Activated CD8-positive, alpha-beta T cell treated with anti-CD3 and anti-CD28 coated beads, Interleukin-2, amount 10 ng/mL, durations not matched to agents 7 days and 5 days (primary cell): ENCODE measurements at regions not wholly inside any gene's neighbourhood (a gene's known extent, or its start where the extent isn't known, plus 50 kb on each side); places are given as distances from the start of the nearest gene placed in this dataset.

Source experiments
- ATAC-seq: fragments of 150-1000 bp; cut with Tn5 transposase; one replicate; pipeline ENCODE4 v1.10.0; 2021; ENCODE audit warnings: moderate library complexity
- CTCF ChIA-PET: fragments of 350-600 bp; sonication (Branson Sonifier 250); formaldehyde crosslinking; loops from one replicate; lab custom pipeline; 2021; ENCODE audit warnings: antibody characterized with exemption; lab: Charles Lee
- POLR2A ChIA-PET: fragments of 350-600 bp; sonication (Branson Sonifier 250); formaldehyde crosslinking; loops from one replicate; lab custom pipeline; 2021; ENCODE audit warnings: antibody characterized with exemption; lab: Charles Lee
- DNase-seq: peaks from one replicate; pipeline ENCODE4 v3.0.0-alpha.2; 2020
- H3K27ac Mint-ChIP-seq: one replicate; pipeline ENCODE4 v1.8.0; 2021; ENCODE audit warnings: mild to moderate bottlenecking, mixed read lengths
- H3K27me3 Mint-ChIP-seq: one replicate; pipeline ENCODE4 v1.8.0; 2021; ENCODE audit warnings: low read depth, mixed read lengths
- H3K36me3 Mint-ChIP-seq: one replicate; pipeline ENCODE4 v1.8.0; 2021; ENCODE audit warnings: low read depth, mixed read lengths
- H3K4me1 Mint-ChIP-seq: one replicate; pipeline ENCODE4 v1.8.0; 2021; ENCODE audit warnings: low read depth, mixed read lengths
- H3K4me3 Mint-ChIP-seq: one replicate; pipeline ENCODE4 v1.8.0; 2021; ENCODE audit warnings: mild to moderate bottlenecking, mixed read lengths
- H3K9me3 Mint-ChIP-seq: one replicate; pipeline ENCODE4 v1.8.0; 2022; ENCODE audit warnings: mixed read lengths; ENCODE audit not compliant: insufficient read depth

- Mint-ChIP-seq H3K4me1 (no peaks in the 10 kb centered on the region), H3K9me3 (no peaks in the 10 kb centered on the region), H3K36me3 (no peaks in the 10 kb centered on the region), H3K27ac (no peak overlapping the region), H3K4me3 (no peak overlapping the region), H3K27me3 (no peaks in the 10 kb centered on the region)
- no peak for DNase-seq
- CTCF ChIA-PET: no interaction called here
- no peak for ATAC-seq
- POLR2A ChIA-PET: no interaction called here
Measured at GRCh38 chr12:38998887-38999482, 93.6 kb upstream of the CPNE8 start.

GRCh38 chr12:38995249-38995648, 89.9 kb upstream of the CPNE8 start:
- ATAC-seq: no peak
- CTCF ChIA-PET: no interaction called here
- no peak overlapping the region for H3K27ac Mint-ChIP-seq
- H3K4me3 Mint-ChIP-seq: no peak overlapping the region
- no peaks in the 10 kb centered on the region for H3K4me1 Mint-ChIP-seq
- H3K36me3 Mint-ChIP-seq: no peaks in the 10 kb centered on the region
- DNase-seq: no peak
- POLR2A ChIA-PET: no interaction called here
- H3K9me3 Mint-ChIP-seq: no peaks in the 10 kb centered on the region
- no peaks in the 10 kb centered on the region for H3K27me3 Mint-ChIP-seq

- Mint-ChIP-seq H3K36me3 (no peaks in the 10 kb centered on the region), H3K27ac (no peak overlapping the region), H3K4me3 (no peak overlapping the region), H3K9me3 (peaks cover 13% of the 10 kb centered on the region), H3K27me3 (no peaks in the 10 kb centered on the region), H3K4me1 (no peaks in the 10 kb centered on the region)
- no peak for DNase-seq
- ChIA-PET CTCF (no interaction called here), POLR2A (no interaction called here)
- no peak for ATAC-seq
Measured at GRCh38 chr12:38985961-38986360, 80.6 kb upstream of the CPNE8 start.

GRCh38 chr12:38984388-38984787, 79.0 kb upstream of the CPNE8 start:
- H3K4me1 Mint-ChIP-seq: no peaks in the 10 kb centered on the region
- H3K36me3 Mint-ChIP-seq: no peaks in the 10 kb centered on the region
- H3K27me3 Mint-ChIP-seq: no peaks in the 10 kb centered on the region
- CTCF ChIA-PET: no interaction called here
- no peak overlapping the region for H3K4me3 Mint-ChIP-seq
- ATAC-seq (no peak), DNase-seq (no peak)
- H3K27ac Mint-ChIP-seq: no peak overlapping the region
- POLR2A ChIA-PET: no interaction called here
- peaks cover 13% of the 10 kb centered on the region for H3K9me3 Mint-ChIP-seq

- Mint-ChIP-seq H3K9me3 (peaks cover 13% of the 10 kb centered on the region), H3K27me3 (no peaks in the 10 kb centered on the region), H3K4me3 (no peak overlapping the region), H3K36me3 (no peaks in the 10 kb centered on the region), H3K27ac (no peak overlapping the region), H3K4me1 (no peaks in the 10 kb centered on the region)
- POLR2A ChIA-PET: no interaction called here
- ATAC-seq (no peak), DNase-seq (no peak)
- CTCF ChIA-PET: no interaction called here
Measured at GRCh38 chr12:38983117-38983571, 77.8 kb upstream of the CPNE8 start.

- no peak for ATAC-seq
- Mint-ChIP-seq H3K36me3 (no peaks in the 10 kb centered on the region), H3K4me1 (no peaks in the 10 kb centered on the region), H3K9me3 (peaks cover 5% of the 10 kb centered on the region), H3K4me3 (no peak overlapping the region), H3K27me3 (no peaks in the 10 kb centered on the region), H3K27ac (no peak overlapping the region)
- CTCF ChIA-PET: no interaction called here
- no peak for DNase-seq
- POLR2A ChIA-PET: no interaction called here
Measured at GRCh38 chr12:38977132-38977531, 71.7 kb upstream of the CPNE8 start.

- ATAC-seq (no peak), DNase-seq (no peak)
- H3K27ac Mint-ChIP-seq: no peak overlapping the region
- no peaks in the 10 kb centered on the region for H3K27me3 Mint-ChIP-seq
- ChIA-PET POLR2A (no interaction called here), CTCF (no interaction called here)
- no peak overlapping the region for H3K4me3 Mint-ChIP-seq
- H3K36me3 Mint-ChIP-seq: no peaks in the 10 kb centered on the region
- H3K9me3 Mint-ChIP-seq: peaks cover 2% of the 10 kb centered on the region
- H3K4me1 Mint-ChIP-seq: no peaks in the 10 kb centered on the region
Measured at GRCh38 chr12:38969706-38970105, 64.3 kb upstream of the CPNE8 start.

- H3K9me3 Mint-ChIP-seq: peaks cover 4% of the 10 kb centered on the region
- DNase-seq (no peak), ATAC-seq (no peak)
- no peaks in the 10 kb centered on the region for H3K4me1 Mint-ChIP-seq
- CTCF ChIA-PET: no interaction called here
- no peak overlapping the region for H3K27ac Mint-ChIP-seq
- POLR2A ChIA-PET: no interaction called here
- H3K4me3 Mint-ChIP-seq: no peak overlapping the region
- H3K27me3 Mint-ChIP-seq: no peaks in the 10 kb centered on the region
- no peaks in the 10 kb centered on the region for H3K36me3 Mint-ChIP-seq
Measured at GRCh38 chr12:38961683-38962082, 56.3 kb upstream of the CPNE8 start.

- Mint-ChIP-seq H3K36me3 (no peaks in the 10 kb centered on the region), H3K9me3 (peaks cover 4% of the 10 kb centered on the region), H3K27ac (no peak overlapping the region), H3K4me3 (no peak overlapping the region), H3K4me1 (no peaks in the 10 kb centered on the region), H3K27me3 (no peaks in the 10 kb centered on the region)
- ChIA-PET CTCF (no interaction called here), POLR2A (no interaction called here)
- DNase-seq: no peak
- ATAC-seq: no peak
Measured at GRCh38 chr12:38961012-38961411, 55.6 kb upstream of the CPNE8 start.

GRCh38 chr12:38956337-38956736, 50.9 kb upstream of the CPNE8 start:
- DNase-seq (no peak), ATAC-seq (no peak)
- no peaks in the 10 kb centered on the region for H3K27me3 Mint-ChIP-seq
- H3K27ac Mint-ChIP-seq: no peak overlapping the region
- ChIA-PET POLR2A (no interaction called here), CTCF (interaction anchor here (0.6 kb wide), 1 partner anchor 12 kb away, joined by 3 read pairs; no protein-coding TSS in a partner anchor)
- H3K9me3 Mint-ChIP-seq: no peaks in the 10 kb centered on the region
- no peaks in the 10 kb centered on the region for H3K4me1 Mint-ChIP-seq
- H3K4me3 Mint-ChIP-seq: no peak overlapping the region
- H3K36me3 Mint-ChIP-seq: no peaks in the 10 kb centered on the region
